Adrenal gland (tissue), 9 donors: ENCODE measurements at regions not wholly inside any gene's neighbourhood (a gene's known extent, or its start where the extent isn't known, plus 50 kb on each side); places are given as distances from the start of the nearest gene placed in this dataset.

Source experiments
- DNase-seq, 7 donors: peaks; one replicate each; pipeline ENCODE4 v3.0.0-alpha.2; 2019 to 2020
- H3K27ac ChIP-seq, 5 donors: fragments of 200-600 bp; sonication (generic) in 4 of 5; 1 replicate in 3 of 5; 2 replicates in 2 of 5; pipeline versions ENCODE4 v1.5.1 to v1.8.0; 2016 to 2020; ENCODE audit warnings: mild to moderate bottlenecking in 1 of 5
- H3K27me3 ChIP-seq: fragments of 200-600 bp; 2 replicates; pipeline ENCODE4 v1.8.0; 2021
- H3K36me3 ChIP-seq, 2 donors: fragments of 200-600 bp; replicated peaks in 1 of 2; 1 replicate in 1 of 2; 2 replicates in 1 of 2; pipeline versions ENCODE4 v1.5.1 to v1.8.0; 2018 to 2022
- H3K4me1 ChIP-seq, 2 donors: fragments of 200-600 bp; replicated peaks in 1 of 2; 1 replicate in 1 of 2; 2 replicates in 1 of 2; pipeline versions ENCODE4 v1.5.1 to v1.8.0; 2018 to 2021
- H3K4me3 ChIP-seq, 4 donors: fragments of 200-600 bp; sonication (generic) in 3 of 4; one replicate each; pipeline ENCODE4 v1.5.1; 2016 to 2018
- H3K9me3 ChIP-seq, 3 donors: fragments of 200-600 bp; sonication (generic) in 1 of 3; replicated peaks in 1 of 3; 1 replicate in 2 of 3; 2 replicates in 1 of 3; pipeline versions ENCODE4 v1.5.1 to v1.8.0; 2016 to 2021
- CTCF ChIP-seq, 6 experiments: fragments of 450-650 bp in 4 of 6; fragments of 200-600 bp in 2 of 6; sonication (generic) in 1 of 6; IDR thresholded peaks; 1 replicate in 5 of 6; 2 replicates in 1 of 6; pipeline versions ENCODE4 v1.5.1 to v1.8.0; 2016 to 2021; ENCODE audit warnings: antibody characterized with exemption in 6 of 6, mild to moderate bottlenecking in 2 of 6, moderate library complexity in 1 of 6
- POLR2A ChIP-seq, 2 donors: fragments of 450-650 bp; IDR thresholded peaks; one replicate each; pipeline ENCODE4 v1.6.1; 2017; ENCODE audit warnings: antibody characterized with exemption in 2 of 2, mild to moderate bottlenecking in 2 of 2, moderate library complexity in 1 of 2
- WGBS, 4 donors: extraction: QIAGEN DNeasy Blood & Tissue Kit in 2 of 4; methylation state at CpG; one replicate each; pipeline versions ENCODE4 v1.1.5 to v1.1.7; 2013 to 2017; 5-methylcytosine and 5-hydroxymethylcytosine counted together
- intact Hi-C, 2 donors: fragments of 100-400 bp; cut with DNase I; formaldehyde crosslinking; loops; one replicate each; pipeline versions ENCODE4 v1.14.1 to v1.15.0; 2022 to 2023
- donor health status: healthy with polysubstance abuse.
- donor health status: Bipolar disorder and iron deficiency.
- donor health status: DM: yes; HTN: yes; CAD: no.
- donor health status: DM: no; HTN: no; CAD: no.
- donor health status: DM: no; HTN: no; CAD: no.

DNA sequence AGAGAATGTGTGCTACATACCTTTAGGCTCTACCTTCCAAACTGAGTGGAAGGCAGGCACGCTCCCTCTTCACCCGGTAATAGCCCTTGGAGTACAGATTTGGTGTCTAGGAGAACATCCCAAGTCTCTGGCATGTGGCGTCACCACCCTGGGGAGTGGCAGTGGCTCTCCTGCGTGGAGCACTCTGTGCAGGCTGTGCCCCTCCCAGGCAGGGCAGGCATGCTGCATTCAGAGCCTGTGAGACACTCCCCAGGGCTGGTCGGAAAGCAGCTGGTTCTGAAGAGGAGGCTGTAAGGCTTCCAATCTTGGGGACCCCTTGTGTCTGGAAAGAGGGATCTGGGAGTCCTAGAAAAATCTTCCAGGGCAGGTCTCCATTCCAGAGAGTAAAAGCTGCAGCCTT is 193.3 kb downstream of the ANKRD30B start:
- intact Hi-C loops: no loop called here
- H3K4me3 ChIP-seq: no peak overlapping the region
- WGBS, 4 donors: 70 to 86% (median 74%) methylated on average over 2 to 5 of the region's 5 CpGs
- H3K27ac ChIP-seq: no peak overlapping the region
- H3K27me3 ChIP-seq: no peaks in the 10 kb centered on the region
- no peaks in the 10 kb centered on the region for H3K9me3 ChIP-seq
- H3K4me1 ChIP-seq: no peaks in the 10 kb centered on the region
- TF ChIP-seq POLR2A (IDR thresholded peaks at IDR 0.05) (no peak), CTCF (IDR thresholded peaks at IDR 0.05) (no peak)
- peak in 1 of 7 donors; percentile 30 for DNase-seq
- no peaks in the 10 kb centered on the region for H3K36me3 ChIP-seq

DNA sequence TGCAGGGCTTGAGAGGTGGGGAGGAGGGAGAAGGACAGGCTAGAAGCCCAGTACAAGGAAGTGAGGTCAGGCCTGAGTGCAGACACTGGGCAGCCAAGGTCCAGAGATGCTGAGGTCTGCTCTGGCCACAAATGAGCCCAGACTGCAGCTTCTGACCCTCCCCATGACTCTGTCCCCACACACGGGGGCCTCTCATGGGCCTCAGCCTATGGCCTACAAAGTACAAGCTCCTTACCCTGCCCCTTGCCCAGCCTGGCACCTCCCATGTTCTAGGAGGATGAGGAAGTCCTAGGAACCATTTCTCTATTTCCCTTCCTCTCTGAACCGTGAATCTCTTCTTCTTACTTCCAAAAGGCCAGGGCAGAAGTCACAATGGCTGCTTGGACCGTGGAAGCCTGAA is 193.8 kb downstream of the ANKRD30B start:
- no peaks in the 10 kb centered on the region for H3K27me3 ChIP-seq
- H3K27ac ChIP-seq: no peak overlapping the region
- TF ChIP-seq CTCF (IDR thresholded peaks at IDR 0.05) (no peak), POLR2A (IDR thresholded peaks at IDR 0.05) (no peak)
- 37 to 58% (median 41%) methylated on average over 3 of the region's 3 CpGs for WGBS, 4 donors
- no peak overlapping the region for H3K4me3 ChIP-seq
- H3K36me3 ChIP-seq: no peaks in the 10 kb centered on the region
- intact Hi-C loops: no loop called here
- no peaks in the 10 kb centered on the region for H3K9me3 ChIP-seq
- H3K4me1 ChIP-seq: no peaks in the 10 kb centered on the region
- DNase-seq: no peak

GRCh38 chr18:14942275-14942674 is 194.3 kb downstream of the ANKRD30B start:
- H3K9me3 ChIP-seq: no peaks in the 10 kb centered on the region
- H3K4me1 ChIP-seq: no peaks in the 10 kb centered on the region
- DNase-seq: no peak
- H3K4me3 ChIP-seq: no peak overlapping the region
- no peaks in the 10 kb centered on the region for H3K36me3 ChIP-seq
- no peak for TF ChIP-seq CTCF (IDR thresholded peaks at IDR 0.05)
- no peak for TF ChIP-seq POLR2A (IDR thresholded peaks at IDR 0.05)
- H3K27me3 ChIP-seq: no peaks in the 10 kb centered on the region
- intact Hi-C loops: no loop called here
- 76 to 93% (median 85%) methylated on average over 4 to 7 of the region's 7 CpGs for WGBS, 4 donors
- no peak overlapping the region for H3K27ac ChIP-seq

- Histone ChIP-seq H3K27me3 (no peaks in the 10 kb centered on the region), H3K36me3 (no peaks in the 10 kb centered on the region), H3K27ac (no peak overlapping the region), H3K4me1 (no peaks in the 10 kb centered on the region), H3K9me3 (no peaks in the 10 kb centered on the region), H3K4me3 (no peak overlapping the region)
- intact Hi-C loops: no loop called here
- TF ChIP-seq CTCF (IDR thresholded peaks at IDR 0.05): no peak
- no peak for TF ChIP-seq POLR2A (IDR thresholded peaks at IDR 0.05)
- WGBS, 4 donors: 85 to 94% (median 91%) methylated on average over 8 to 9 of the region's 9 CpGs
- no peak for DNase-seq
Measured at GRCh38 chr18:14943486-14943885, 195.5 kb downstream of the ANKRD30B start.
